A549 (cell line): ENCODE measurements at regions not wholly inside any gene's neighbourhood (a gene's known extent, or its start where the extent isn't known, plus 50 kb on each side); places are given as distances from the start of the nearest gene placed in this dataset.
A peak's percentile ranks its signal among the peaks of the same experiment; 100 is the strongest.

Source experiments
- HEYL ChIP-seq: fragments of 250-450 bp; sonication (Bioruptor Pico); IDR thresholded peaks from 2 replicates; pipeline ENCODE4 v1.8.0; 2021; ENCODE audit warnings: mild to moderate bottlenecking, moderate library complexity
- KDM5A ChIP-seq: fragments of 200-600 bp; sonication (generic); IDR thresholded peaks from 2 replicates; pipeline ENCODE4 v1.6.1; 2016; ENCODE audit warnings: antibody characterized with exemption, mild to moderate bottlenecking
- MAFK ChIP-seq: fragments of 450-650 bp; IDR thresholded peaks from 2 replicates; pipeline ENCODE4 v1.6.1; 2014; ENCODE audit not compliant: partially characterized antibody
- POLR2A ChIP-seq: IDR thresholded peaks from 2 replicates; pipeline ENCODE4 v1.6.1; 2012; ENCODE audit warnings: mild to moderate bottlenecking, low read length
- RAD21 ChIP-seq, 2 experiments: fragments of >200 bp in 1 of 2; sonication (Bioruptor Twin) in 1 of 2; formaldehyde crosslinking in 1 of 2; IDR thresholded peaks in 1 of 2; conservative IDR thresholded peaks in 1 of 2; 2 replicates in 1 of 2; 3 replicates in 1 of 2; pipeline ENCODE4 v1.6.1; 2012 to 2018; ENCODE audit warnings: inconsistent platforms in 1 of 2
- SREBF2 ChIP-seq: fragments of 450-650 bp; IDR thresholded peaks from 2 replicates; pipeline ENCODE4 v1.6.1; 2014; ENCODE audit warnings: mild to moderate bottlenecking, moderate library complexity
- TF ChIP-seq, protein P1 (sequence below): fragments of 200-600 bp; sonication (generic); IDR thresholded peaks from 2 replicates; pipeline ENCODE4 v1.6.1; 2016; ENCODE audit warnings: antibody characterized with exemption, mild to moderate bottlenecking, moderate library complexity
- TF ChIP-seq, protein P2 (sequence below): fragments of >200 bp; sonication (Bioruptor Twin); formaldehyde crosslinking; IDR thresholded peaks from 3 replicates; pipeline ENCODE4 v1.5.1; 2016
- TF ChIP-seq, protein P3 (sequence below): IDR thresholded peaks from 2 replicates; pipeline ENCODE4 v1.6.1; 2012

DNA sequence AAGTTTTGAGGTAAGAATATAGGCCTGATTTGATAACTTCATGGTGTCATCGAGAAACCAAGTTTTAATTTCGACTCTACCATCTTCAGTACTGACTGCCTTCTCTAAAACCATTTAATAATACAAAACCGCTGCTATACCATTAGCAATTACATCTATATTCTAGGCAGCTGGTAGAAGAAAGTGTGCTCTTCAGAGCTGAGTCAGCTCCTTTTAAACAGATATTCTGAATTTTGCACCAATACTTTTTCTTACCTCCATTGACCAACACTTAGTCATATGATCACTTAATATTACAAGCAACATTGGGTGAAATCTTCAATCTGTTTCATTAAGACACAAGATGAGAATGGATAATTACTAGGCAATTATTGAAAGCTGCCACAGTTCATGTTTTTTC is 1667.8 kb downstream of the PCDH9 start:
- TF ChIP-seq MAFK = peak; percentile 37
- TF ChIP-seq, protein P1, sequence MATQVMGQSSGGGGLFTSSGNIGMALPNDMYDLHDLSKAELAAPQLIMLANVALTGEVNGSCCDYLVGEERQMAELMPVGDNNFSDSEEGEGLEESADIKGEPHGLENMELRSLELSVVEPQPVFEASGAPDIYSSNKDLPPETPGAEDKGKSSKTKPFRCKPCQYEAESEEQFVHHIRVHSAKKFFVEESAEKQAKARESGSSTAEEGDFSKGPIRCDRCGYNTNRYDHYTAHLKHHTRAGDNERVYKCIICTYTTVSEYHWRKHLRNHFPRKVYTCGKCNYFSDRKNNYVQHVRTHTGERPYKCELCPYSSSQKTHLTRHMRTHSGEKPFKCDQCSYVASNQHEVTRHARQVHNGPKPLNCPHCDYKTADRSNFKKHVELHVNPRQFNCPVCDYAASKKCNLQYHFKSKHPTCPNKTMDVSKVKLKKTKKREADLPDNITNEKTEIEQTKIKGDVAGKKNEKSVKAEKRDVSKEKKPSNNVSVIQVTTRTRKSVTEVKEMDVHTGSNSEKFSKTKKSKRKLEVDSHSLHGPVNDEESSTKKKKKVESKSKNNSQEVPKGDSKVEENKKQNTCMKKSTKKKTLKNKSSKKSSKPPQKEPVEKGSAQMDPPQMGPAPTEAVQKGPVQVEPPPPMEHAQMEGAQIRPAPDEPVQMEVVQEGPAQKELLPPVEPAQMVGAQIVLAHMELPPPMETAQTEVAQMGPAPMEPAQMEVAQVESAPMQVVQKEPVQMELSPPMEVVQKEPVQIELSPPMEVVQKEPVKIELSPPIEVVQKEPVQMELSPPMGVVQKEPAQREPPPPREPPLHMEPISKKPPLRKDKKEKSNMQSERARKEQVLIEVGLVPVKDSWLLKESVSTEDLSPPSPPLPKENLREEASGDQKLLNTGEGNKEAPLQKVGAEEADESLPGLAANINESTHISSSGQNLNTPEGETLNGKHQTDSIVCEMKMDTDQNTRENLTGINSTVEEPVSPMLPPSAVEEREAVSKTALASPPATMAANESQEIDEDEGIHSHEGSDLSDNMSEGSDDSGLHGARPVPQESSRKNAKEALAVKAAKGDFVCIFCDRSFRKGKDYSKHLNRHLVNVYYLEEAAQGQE = no peak
- no peak for TF ChIP-seq SREBF2
- TF ChIP-seq, protein P2, sequence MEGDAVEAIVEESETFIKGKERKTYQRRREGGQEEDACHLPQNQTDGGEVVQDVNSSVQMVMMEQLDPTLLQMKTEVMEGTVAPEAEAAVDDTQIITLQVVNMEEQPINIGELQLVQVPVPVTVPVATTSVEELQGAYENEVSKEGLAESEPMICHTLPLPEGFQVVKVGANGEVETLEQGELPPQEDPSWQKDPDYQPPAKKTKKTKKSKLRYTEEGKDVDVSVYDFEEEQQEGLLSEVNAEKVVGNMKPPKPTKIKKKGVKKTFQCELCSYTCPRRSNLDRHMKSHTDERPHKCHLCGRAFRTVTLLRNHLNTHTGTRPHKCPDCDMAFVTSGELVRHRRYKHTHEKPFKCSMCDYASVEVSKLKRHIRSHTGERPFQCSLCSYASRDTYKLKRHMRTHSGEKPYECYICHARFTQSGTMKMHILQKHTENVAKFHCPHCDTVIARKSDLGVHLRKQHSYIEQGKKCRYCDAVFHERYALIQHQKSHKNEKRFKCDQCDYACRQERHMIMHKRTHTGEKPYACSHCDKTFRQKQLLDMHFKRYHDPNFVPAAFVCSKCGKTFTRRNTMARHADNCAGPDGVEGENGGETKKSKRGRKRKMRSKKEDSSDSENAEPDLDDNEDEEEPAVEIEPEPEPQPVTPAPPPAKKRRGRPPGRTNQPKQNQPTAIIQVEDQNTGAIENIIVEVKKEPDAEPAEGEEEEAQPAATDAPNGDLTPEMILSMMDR = no peak
- no peak for TF ChIP-seq KDM5A
- no peak for TF ChIP-seq POLR2A
- no peak for TF ChIP-seq HEYL (CRISPR knock-in tag)
- TF ChIP-seq, protein P3, sequence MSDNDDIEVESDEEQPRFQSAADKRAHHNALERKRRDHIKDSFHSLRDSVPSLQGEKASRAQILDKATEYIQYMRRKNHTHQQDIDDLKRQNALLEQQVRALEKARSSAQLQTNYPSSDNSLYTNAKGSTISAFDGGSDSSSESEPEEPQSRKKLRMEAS = no peak
- no peak for TF ChIP-seq RAD21 (conservative IDR thresholded peaks at IDR 0.05 in 1 of 2, IDR thresholded peaks at IDR 0.05 in 1 of 2)
